IMR-90 (cell line): ENCODE measurements at regions not wholly inside any gene's neighbourhood (a gene's known extent, or its start where the extent isn't known, plus 50 kb on each side); places are given as distances from the start of the nearest gene placed in this dataset.

Source experiments
- CEBPB ChIP-seq: IDR thresholded peaks from 2 replicates; pipeline ENCODE4 v1.6.1; 2012; ENCODE audit warnings: low read depth, low read length, improper control_type of control experiment
- RAD21 ChIP-seq: IDR thresholded peaks from 2 replicates; pipeline ENCODE4 v1.6.1; 2012; ENCODE audit warnings: low read length, improper control_type of control experiment
- RFX5 ChIP-seq: IDR thresholded peaks from 2 replicates; pipeline ENCODE4 v1.8.0; 2012; ENCODE audit warnings: low read depth, mild to moderate bottlenecking, low read length, moderate library complexity

- TF ChIP-seq RAD21 (no peak), CEBPB (no peak), RFX5 (no peak)
These were observed 610.4 kb downstream of the RFPL4B start for GRCh38 chr6:112957536-112957916.
